Esophagus squamous epithelium (tissue), 4 donors: ENCODE measurements at regions not wholly inside any gene's neighbourhood (a gene's known extent, or its start where the extent isn't known, plus 50 kb on each side); places are given as distances from the start of the nearest gene placed in this dataset.

Source experiments
- POLR2A ChIP-seq, 4 donors: fragments of 450-650 bp; IDR thresholded peaks; one replicate each; pipeline ENCODE4 v1.6.1; 2017; ENCODE audit warnings: antibody characterized with exemption in 4 of 4, mild to moderate bottlenecking in 4 of 4, moderate library complexity in 3 of 4
- TF ChIP-seq, protein P1 (sequence below), 6 experiments: fragments of 450-650 bp in 4 of 6; fragments of 200-600 bp in 2 of 6; sonication (generic) in 2 of 6; IDR thresholded peaks; one replicate each; pipeline ENCODE4 v1.5.1; 2016 to 2019; ENCODE audit warnings: antibody characterized with exemption in 6 of 6, mild to moderate bottlenecking in 4 of 6, moderate library complexity in 4 of 6

DNA sequence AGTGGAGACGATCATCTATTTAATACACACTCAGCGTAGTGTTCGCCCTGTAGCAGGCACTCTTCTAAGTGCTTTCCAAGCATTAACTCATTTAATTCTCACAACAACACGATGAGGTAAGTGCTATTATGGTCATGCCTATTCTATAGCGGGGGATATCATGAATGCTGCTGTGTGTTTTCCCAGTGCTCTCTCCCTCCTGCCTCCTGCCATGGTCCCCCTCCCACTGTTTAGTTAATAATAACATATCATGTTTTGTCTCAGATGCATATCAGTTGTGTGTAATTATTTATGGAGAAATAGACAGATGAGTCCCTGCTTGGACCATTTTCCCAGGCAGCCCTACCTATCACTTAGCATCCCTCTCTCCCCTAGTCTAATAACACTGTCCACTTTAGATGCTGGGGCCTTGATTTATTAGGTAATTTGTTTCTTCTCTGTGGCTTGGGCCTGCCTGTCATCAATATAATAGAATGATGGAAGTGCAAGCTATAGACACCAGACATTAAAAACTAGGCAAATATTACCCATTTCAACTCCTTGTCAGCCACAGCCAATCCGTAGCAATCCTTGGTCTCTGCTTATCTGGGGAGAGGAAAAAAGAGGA, 122.9 kb upstream of the TLE3 start:
- TF ChIP-seq, protein P1, sequence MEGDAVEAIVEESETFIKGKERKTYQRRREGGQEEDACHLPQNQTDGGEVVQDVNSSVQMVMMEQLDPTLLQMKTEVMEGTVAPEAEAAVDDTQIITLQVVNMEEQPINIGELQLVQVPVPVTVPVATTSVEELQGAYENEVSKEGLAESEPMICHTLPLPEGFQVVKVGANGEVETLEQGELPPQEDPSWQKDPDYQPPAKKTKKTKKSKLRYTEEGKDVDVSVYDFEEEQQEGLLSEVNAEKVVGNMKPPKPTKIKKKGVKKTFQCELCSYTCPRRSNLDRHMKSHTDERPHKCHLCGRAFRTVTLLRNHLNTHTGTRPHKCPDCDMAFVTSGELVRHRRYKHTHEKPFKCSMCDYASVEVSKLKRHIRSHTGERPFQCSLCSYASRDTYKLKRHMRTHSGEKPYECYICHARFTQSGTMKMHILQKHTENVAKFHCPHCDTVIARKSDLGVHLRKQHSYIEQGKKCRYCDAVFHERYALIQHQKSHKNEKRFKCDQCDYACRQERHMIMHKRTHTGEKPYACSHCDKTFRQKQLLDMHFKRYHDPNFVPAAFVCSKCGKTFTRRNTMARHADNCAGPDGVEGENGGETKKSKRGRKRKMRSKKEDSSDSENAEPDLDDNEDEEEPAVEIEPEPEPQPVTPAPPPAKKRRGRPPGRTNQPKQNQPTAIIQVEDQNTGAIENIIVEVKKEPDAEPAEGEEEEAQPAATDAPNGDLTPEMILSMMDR (IDR thresholded peaks at IDR 0.05) = no peak
- TF ChIP-seq POLR2A (IDR thresholded peaks at IDR 0.05) = no peak
